CD4-positive, alpha-beta T cell treated with Interleukin-4 for 1 hour (primary cell): ENCODE measurements at regions not wholly inside any gene's neighbourhood (a gene's known extent, or its start where the extent isn't known, plus 50 kb on each side); places are given as distances from the start of the nearest gene placed in this dataset.

ENCODE experiments used
- DNase-seq, 2 donors: peaks; one replicate each; pipeline ENCODE4 v3.0.0-alpha.2; 2020 to 2022

DNA sequence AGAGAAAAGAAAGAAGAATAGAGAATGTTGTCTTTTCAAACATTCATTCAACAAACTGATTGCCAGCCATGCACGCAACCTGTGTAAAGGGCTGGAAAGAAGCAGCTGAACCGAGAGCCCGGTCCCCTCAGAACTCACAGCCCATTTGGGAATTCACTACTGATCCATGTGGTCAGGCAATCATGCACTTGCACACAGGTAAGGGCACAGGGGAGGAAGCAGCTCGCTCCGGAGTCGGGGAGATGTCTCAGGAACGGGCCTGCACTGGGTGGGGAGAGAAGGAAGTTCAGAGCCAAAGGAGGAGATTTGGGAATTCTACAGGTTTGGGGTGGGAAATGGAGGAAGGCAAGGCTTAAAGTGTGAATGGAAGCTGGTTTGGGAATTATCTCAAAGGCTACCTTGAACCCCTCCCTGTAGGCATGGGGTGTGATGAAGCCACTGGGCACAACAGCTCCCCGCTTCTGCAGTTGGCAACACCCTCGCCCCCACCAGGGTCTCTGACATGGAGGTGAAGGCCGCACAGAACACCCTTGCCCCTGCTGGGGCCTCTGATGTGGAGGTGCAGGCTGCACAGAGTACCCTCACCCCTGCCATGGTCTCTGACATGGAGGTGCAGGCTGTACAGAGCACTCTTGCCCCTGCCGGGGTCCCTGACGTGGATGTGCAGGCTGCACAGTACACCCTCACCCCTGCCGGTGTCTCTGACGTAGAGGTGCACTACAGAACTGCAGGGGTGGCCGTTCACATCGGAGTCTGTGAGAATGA is 194.4 kb upstream of the RNF32 start:
- no peak for DNase-seq

DNA sequence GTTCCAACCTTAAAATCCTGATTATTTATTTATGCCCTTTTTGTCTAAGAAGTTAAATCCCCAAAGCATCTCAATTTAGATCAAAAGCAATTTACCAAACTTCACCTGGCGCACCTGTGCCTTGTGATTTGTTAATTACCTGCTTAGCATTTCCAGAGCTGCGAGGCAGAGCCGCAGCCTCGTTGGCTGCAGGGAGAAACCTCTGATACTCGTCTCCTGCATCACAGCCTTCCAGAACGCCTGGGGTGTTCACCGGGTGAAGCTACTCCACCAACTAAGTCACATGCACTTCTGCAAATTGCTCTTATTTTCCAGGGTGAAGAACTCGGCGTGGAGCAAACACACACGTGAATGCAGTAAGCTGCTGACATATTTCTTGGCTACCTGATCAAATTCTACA is 198.1 kb upstream of the RNF32 start:
- no peak for DNase-seq

DNA sequence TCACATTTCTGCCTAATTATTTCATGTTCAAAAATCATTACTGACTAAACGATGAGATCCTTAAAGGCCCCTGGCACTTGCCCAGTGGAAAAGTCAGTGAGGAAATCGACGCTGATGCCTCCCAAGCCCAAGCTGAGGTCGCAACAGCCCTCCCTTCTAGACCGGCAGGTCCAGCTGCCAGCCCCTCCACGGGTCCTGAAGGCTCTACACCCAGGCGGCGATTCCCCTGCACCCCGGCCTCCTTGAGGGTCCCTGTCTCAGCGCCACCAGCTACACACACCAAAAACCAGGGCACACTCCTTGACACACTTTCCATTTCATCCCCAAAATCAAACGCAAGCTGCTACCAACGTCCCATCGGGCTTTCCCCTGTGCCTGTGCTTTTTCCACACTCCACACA is 200.1 kb upstream of the RNF32 start:
- no peak for DNase-seq

DNA sequence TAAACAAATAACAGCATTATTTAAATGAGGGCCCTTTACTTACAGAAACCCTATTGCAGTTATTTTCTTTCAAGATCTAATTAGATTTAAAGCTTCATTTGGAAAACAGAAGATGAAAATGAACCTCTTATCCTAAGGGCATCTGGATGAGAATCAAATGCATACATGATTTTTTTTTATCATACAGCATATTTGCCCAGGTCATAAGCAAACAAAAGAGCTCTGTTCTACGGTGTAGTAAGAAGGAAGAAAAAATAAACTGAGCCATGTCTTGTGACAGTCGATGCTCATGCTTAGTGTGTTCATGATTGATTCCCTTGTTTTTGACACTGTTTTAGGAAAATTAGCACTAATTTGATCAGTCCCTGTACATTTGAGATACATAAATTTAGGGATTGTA is 202.6 kb upstream of the RNF32 start:
- DNase-seq, result no peak

DNA sequence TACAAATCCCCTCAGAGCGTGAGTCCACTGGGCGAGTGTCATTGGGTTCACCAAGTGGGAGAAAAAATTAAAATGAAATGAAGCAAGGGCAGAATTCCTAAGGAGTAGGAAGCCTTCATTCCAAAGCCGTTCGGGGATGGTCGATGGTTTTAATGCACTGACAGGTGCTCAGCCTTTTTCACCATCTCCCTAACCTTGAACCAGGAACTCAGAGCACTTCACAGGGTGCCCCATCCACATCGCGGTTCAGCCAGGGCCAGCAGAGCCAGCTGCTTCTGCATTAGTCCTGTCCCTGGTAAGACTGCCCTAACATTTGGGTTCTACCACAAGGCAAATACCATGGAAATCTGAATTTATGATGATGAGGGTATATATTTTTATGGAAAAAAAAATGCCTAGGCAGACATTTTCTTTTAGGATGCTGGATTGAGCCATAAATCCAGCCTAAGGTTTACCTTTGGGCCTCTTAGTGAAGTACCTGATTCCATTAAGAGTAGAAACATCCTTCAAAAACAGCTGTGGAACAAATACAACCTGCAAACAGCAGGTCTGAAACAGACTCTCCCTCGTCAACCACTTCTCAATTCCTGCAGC is 203.5 kb upstream of the RNF32 start:
- no peak for DNase-seq

DNA sequence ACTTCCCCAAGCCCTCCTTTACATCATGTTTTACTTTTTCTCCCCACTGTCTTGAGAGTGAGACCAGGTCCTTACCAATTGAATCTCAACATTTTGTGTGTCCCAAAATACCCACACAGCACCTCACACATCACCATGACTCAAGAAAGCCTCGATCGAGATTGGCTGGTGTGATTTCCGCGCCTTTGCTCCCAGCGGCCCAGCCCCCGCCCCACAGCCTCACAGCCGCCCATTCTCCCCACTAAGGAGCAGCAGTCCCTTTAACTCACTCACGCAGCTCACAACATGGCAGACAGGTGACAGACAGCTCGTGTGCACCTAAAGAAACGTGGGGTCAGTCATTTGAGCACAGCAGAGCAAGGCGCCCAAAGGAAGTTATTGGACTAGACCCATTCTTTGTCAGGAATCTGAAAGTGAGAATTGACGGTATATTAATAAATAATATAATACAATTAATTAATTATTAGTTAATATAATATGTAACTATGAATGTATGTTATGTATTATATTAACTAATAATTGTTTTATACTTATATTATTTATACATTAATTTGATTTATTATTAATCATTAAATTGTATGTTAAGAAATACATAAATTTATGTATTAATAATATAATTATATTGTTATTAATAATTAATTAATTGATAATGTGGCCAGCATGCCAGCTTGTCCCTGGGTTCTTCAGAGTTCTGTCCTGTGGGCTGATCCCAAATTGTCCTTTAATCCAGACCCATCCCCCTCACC is 204.9 kb upstream of the RNF32 start:
- no peak for DNase-seq

DNA sequence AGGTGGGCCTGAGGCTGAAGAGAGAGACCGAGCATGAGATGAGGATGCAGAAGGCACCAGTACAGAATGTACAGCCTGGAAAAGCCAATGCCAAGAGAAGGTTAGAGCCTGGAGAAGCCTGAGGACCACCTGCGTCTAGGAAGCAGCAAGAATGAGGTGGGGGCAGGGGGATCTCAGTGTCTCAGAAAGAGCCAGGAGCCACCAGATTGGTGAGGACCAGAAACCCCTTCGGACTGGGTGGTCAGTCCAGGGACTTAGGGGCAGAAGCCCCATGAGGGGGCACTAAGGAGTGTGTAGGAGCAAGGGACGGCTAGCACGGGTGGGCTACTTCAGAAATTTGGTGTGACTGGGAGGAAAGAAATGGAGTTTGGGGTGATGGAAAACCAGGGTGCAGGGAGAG is 205.9 kb upstream of the RNF32 start:
- no peak for DNase-seq

DNA sequence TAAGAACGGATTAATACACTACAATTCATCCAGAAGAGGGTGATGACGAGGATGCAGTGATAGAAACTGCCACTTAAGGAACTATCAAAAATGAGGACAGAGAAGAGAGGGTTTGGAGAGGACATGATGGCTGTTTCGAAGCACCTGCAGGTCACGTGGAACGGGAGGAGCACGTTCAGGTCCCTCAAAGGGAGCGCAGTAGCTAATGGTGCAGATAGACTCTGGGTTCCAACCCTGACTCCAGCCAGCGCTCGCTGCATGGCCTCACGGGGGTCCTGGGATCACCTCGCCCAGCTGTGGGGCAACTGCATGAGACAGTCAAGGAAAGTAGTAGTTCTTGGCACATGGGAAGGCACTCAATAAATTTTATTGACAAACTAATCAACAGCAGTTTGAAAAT is 208.6 kb upstream of the RNF32 start:
- DNase-seq, result no peak

DNA sequence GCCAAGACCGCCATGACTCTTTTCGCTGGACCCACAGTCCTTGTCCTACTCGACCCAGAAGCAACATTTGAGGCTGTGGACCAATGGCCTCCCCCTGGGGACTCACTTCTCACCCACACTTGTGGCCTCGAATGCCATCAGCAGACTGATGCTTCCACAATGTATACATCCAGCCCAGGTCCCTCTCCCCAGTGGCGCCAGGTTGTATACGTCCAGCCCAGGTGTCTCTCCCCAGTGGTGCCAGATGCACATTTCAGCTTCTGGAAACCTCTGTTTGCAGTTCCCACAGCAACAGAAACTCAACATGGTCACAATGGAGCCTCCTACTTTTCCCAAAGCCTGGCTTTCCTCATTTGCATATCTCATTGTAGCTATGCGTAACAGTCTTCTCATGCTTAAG is 210.5 kb upstream of the RNF32 start:
- no peak for DNase-seq

DNA sequence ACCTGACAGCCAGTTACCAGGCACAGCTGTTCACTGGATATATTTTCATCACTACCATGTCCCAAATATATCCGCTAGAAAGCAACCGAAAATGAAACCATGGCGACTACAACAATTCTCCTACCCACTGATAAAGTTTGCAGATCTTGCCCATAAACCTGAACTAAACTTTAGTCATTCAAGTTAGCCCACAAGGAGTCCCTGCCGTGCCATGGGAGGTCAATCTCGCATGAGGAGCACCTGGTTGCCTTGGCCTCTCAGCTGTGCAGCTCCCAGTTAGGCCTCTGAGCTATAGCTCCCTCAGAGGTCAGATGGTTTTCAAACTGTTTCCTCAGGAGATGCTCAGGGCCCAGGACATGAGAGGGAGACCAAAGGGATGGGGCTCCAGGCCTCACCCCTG is 211.1 kb upstream of the RNF32 start:
- DNase-seq, result no peak

DNA sequence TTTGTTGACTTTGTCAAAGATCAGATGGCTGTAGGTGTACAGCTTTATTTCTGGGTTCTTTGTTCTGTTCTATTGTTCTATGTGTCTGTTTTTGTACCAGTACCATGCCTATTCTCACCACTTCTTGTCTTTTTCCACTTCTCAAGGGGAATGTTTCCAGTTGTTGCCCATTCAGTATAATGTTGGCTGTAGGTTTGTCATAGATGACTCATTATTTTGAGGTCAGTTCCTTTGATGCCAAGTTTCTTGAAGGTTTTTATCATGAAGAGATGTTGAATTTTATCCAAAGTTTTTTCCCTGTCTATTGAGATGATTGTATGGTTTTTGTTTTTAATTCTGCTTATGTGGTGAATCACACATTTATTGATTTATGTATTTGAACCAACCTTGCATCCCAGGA is 216.7 kb upstream of the RNF32 start:
- DNase-seq, result no peak

DNA sequence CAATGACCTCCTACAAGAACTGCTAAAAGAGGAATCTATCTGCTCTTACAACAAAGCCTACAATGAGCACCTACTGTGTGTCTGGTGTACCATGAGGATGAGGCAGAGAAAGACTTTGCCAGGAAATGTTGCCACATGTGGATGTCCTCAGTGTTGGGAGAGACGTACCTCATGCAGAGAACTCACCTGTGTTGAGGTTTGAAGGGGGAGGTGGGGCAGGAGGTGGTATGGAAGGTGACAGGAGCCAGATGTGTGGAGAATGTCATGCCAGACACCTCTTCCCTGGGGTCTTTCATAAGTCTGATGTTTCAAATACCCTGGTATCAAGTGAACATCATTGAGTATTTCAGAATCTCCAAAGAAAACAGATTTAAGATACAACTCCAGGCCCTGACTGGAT is 220.1 kb upstream of the RNF32 start:
- no peak for DNase-seq

DNA sequence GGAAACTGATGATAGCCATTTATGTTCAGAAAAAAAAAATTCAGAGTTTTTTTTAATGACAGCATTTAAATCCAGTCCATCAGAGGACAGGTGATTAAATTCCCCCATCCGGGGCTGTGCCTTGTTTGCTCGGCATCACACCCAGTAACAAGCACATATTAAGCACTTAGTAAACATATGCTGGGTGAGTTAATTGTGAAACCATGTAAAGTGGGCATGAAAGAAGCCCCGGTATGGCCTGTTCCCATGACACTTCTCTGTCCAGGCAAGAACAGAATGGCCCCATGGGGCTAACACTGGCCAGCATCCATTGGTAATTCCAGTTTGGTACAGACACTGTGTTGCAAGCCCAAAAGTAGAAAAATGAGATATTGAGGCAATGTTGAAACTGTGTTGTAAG is 220.8 kb upstream of the RNF32 start:
- no peak for DNase-seq

DNA sequence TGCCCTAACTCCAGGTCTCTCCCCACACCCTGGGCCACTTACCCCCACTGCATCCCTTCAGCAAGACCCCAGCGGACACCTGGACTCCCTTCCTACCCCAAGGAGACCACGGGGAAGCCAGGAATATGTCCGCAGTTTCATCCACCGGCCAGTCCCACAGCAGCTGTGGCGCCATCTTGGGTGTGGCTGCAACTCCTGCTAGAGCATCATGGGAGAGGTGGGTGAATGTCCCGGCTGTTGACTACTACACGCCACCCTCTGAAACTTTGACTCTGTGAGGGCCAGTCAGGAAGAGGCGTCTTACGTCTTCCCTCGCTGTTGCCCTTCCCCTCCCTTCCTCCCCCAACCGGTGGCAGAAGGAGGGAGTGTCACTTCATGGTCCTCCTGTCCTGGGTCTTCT is 238.3 kb upstream of the RNF32 start:
- DNase-seq, result no peak

DNA sequence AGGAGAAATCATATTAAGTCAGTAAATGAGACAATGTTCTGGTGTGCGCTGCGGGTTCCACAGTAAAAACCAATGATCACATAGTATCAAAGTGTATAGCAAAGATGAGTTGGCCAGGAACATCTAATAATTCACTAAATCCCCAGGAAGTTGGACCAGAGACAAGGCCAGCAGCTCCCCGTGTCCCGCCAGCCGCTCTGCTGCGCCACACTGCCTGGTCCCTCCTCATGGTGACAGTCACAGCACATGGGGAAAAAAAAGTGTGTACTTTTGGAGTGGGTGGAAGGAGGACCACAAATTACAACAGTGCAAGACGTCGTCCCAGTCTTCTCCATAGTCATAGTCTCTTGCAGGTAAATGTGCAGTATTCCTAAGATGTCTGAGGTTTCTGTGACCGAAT is 239.0 kb upstream of the RNF32 start:
- no peak for DNase-seq

DNA sequence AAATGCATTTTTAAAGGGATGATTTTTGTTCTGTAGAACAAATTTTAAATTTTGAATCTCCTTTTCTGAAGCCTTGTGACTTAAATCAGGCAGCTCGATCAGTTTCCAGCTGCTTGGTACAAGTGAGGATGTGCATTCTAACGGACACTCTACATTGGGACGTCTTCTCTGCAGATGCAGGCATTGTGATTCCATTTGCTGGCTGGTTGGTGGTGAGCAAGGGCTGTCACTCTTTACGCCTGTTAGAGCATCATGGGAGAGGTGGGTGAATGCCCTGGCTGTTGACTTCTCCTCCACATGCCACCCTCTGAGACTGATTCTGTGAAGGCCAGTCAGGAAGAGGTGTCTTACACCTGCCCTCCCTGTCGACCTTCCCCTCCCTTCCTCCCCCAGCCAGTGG is 240.5 kb upstream of the RNF32 start:
- DNase-seq, result no peak

DNA sequence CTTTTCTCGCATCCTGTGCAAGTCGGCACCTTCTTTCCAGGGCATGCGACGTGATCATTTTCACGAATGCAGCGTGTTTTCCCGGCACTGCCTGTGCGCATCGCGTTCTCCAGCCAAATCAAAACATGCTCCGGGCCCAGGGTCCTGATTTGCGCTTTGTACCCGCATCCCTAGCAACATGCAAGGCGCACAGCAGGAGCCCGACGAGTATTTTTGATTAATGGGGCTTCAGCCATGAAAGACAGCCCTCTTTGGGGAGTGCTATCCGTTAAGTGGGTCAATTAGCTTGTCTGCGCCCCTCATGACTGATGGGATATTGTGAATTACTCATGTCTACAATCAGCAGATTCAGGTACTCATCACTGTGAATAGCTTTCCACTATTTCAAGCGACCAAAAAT is 243.3 kb upstream of the RNF32 start:
- DNase-seq, result no peak

DNA sequence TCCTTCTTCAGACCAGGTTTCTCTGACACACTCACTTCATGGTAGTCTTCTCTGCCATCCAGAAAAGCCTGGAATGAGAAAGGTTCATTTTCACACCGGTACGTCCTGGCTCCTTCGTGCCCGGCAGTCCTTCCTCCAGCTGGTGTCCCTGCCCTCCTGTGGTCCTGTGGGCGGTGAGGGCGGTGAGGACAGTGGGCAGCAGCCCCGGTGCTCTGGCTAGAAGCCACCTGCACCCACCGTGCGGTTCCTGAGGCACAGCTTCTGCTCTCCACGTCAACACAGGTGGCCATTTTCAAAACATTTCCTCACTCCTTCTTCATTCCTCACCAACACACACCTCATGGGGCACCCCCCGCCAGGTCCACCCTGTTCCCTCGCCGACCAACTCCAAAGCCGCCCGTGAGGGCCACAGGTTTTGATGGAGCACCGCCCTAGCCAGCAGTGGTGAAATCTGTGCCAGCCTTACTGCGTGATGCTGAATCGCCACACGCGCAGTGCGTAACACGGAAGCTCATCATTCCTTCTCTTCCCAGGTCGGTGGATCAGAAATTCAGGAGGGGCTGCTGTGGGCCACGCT is 251.4 kb upstream of the RNF32 start:
- DNase-seq, result no peak

DNA sequence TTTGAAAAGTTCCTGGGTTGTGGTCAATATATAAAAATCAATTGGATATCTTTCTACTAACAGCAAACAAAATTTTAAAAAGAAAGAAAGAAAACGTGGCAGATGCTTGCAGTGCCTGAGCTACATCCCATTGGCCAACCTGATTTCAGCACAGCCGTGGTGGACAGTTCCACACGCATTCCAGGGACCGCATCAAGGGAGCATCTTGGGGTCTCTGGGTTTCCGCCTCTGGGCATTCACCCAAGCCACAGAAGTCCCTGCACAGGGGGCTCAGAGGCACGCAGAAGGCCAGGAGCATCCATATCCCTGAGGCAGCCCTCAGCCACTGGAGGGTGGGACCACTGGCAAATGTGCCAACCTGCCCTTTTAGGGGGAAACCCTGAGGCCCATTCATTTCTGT is 254.5 kb upstream of the RNF32 start:
- DNase-seq, result no peak

DNA sequence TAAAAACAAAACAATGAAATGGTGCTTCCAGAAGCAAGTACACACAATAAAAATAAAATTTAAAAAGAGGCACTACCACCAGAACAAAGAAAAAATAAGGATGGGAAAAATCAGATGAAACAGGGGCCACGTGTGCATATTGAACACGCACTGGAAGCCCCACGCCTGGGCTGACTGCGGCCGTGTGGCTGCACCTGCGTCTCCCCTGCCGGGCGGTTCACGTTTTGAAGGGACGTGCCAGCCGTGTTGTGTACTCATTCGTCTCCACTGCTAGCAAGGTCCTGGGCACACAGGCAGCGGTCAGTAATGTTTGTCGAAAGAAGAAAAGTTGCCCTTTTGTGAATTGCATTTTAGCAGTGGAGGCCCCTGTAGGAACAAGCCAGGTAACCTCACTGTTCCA is 255.9 kb upstream of the RNF32 start:
- DNase-seq, result no peak

DNA sequence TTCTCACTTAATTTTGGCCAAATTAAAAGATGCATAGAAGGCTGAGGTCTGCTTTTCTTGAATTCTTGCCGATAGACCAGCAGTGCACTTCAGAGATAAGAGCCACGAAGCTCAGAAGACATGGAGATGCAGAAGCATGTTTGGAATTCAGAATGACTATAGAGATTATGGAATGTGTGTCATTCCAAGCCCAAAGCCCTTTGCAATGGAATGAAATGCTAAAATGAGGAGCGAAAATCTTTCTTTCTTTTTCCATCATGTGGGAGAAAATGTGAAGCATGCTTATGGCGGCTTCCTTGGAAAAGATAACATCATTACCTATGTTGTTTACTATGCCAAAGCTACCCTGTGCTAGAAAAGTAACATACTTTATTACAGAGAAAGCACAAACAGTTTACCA is 257.0 kb upstream of the RNF32 start:
- no peak for DNase-seq

DNA sequence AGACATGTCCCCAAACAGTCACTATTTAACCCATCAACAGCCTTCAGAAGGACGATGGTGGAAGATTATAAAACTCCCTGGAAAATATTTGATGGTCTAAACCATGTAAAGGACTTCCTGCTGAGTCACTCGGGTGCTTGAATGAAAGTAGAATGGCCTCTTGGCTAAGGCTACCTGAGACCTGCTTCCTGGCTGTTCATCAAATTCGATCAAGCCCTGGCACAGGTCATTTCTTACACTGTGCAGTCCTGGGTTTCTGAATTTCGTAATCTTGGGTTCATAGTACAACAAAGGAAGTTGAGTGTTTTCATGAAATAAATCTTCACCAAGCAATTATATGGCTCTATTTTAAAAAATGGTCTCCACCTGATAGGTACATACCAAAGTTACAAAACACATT is 260.3 kb upstream of the RNF32 start:
- no peak for DNase-seq

DNA sequence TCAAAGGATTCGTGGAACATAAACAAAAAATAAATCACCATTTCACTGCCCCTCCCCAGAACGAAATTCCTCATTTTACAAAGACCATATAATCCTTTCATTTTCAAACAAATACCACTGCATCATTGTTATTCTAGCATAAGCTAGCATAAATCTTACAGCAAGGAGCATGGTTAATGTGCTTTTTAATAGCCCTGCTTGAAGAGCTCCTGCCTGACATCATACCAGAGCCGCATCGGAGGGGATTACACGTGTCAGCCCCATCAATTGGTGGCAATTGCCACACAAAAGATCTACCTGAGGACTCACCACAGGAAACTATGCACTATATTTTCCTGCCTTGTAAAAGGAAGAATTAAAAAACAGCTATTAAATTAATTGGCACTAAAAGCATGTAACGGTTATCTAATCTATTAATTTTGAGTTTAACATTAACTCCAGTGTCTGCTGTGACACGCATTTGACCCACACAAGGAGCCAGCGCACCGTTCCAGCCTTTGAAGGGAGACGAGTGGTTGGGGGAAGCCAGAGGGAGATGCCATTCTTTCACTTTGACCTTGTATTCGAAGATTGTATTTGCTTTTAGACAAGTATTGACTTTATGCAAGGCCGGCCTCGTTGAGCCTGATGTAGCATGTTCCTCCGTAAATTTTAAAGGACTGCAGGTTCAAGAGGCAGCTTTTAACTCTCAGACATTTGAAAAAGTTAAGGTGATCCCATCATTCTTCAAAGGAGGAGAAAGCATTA is 261.1 kb upstream of the RNF32 start:
- no peak for DNase-seq
